Adrenal gland (tissue), 9 donors: ENCODE measurements at regions not wholly inside any gene's neighbourhood (a gene's known extent, or its start where the extent isn't known, plus 50 kb on each side); places are given as distances from the start of the nearest gene placed in this dataset.

Source experiments
- DNase-seq, 7 donors: peaks; one replicate each; pipeline ENCODE4 v3.0.0-alpha.2; 2019 to 2020
- H3K27ac ChIP-seq, 5 donors: fragments of 200-600 bp; sonication (generic) in 4 of 5; 1 replicate in 3 of 5; 2 replicates in 2 of 5; pipeline versions ENCODE4 v1.5.1 to v1.8.0; 2016 to 2020; ENCODE audit warnings: mild to moderate bottlenecking in 1 of 5
- H3K27me3 ChIP-seq: fragments of 200-600 bp; 2 replicates; pipeline ENCODE4 v1.8.0; 2021
- H3K36me3 ChIP-seq, 2 donors: fragments of 200-600 bp; replicated peaks in 1 of 2; 1 replicate in 1 of 2; 2 replicates in 1 of 2; pipeline versions ENCODE4 v1.5.1 to v1.8.0; 2018 to 2022
- H3K4me1 ChIP-seq, 2 donors: fragments of 200-600 bp; replicated peaks in 1 of 2; 1 replicate in 1 of 2; 2 replicates in 1 of 2; pipeline versions ENCODE4 v1.5.1 to v1.8.0; 2018 to 2021
- H3K4me3 ChIP-seq, 4 donors: fragments of 200-600 bp; sonication (generic) in 3 of 4; one replicate each; pipeline ENCODE4 v1.5.1; 2016 to 2018
- H3K9me3 ChIP-seq, 3 donors: fragments of 200-600 bp; sonication (generic) in 1 of 3; replicated peaks in 1 of 3; 1 replicate in 2 of 3; 2 replicates in 1 of 3; pipeline versions ENCODE4 v1.5.1 to v1.8.0; 2016 to 2021
- POLR2A ChIP-seq, 2 donors: fragments of 450-650 bp; IDR thresholded peaks; one replicate each; pipeline ENCODE4 v1.6.1; 2017; ENCODE audit warnings: antibody characterized with exemption in 2 of 2, mild to moderate bottlenecking in 2 of 2, moderate library complexity in 1 of 2
- WGBS, 4 donors: extraction: QIAGEN DNeasy Blood & Tissue Kit in 2 of 4; methylation state at CpG; one replicate each; pipeline versions ENCODE4 v1.1.5 to v1.1.7; 2013 to 2017; 5-methylcytosine and 5-hydroxymethylcytosine counted together
- intact Hi-C, 2 donors: fragments of 100-400 bp; cut with DNase I; formaldehyde crosslinking; loops; one replicate each; pipeline versions ENCODE4 v1.14.1 to v1.15.0; 2022 to 2023
- TF ChIP-seq, protein P1 (sequence below), 6 experiments: fragments of 450-650 bp in 4 of 6; fragments of 200-600 bp in 2 of 6; sonication (generic) in 1 of 6; IDR thresholded peaks; 1 replicate in 5 of 6; 2 replicates in 1 of 6; pipeline versions ENCODE4 v1.5.1 to v1.8.0; 2016 to 2021; ENCODE audit warnings: antibody characterized with exemption in 6 of 6, mild to moderate bottlenecking in 2 of 6, moderate library complexity in 1 of 6
- donor health status: healthy with polysubstance abuse.
- donor health status: Bipolar disorder and iron deficiency.
- donor health status: DM: yes; HTN: yes; CAD: no.
- donor health status: DM: no; HTN: no; CAD: no.
- donor health status: DM: no; HTN: no; CAD: no.

DNA sequence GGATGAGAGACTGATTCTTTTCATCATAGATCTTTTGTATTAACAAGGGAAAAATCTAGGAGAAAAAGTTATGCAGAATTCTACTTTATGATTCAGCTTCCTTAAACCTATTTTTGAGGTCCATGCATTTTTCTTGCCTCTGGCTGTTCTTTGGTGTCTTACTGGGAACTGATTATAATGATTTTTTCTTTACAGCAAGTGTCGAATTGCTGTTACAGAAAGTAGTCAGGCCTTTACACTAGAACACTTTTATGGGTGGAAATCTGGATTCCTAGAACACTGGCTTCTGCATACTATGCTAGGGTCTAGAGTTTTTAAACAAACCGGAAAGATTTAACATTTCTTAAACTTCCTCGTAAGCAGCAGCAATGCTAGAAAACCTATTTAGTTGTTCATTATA, 302.6 kb downstream of the NUP35 start:
- Histone ChIP-seq H3K27ac (no peak overlapping the region), H3K9me3 (no peaks in the 10 kb centered on the region), H3K4me1 (no peaks in the 10 kb centered on the region), H3K36me3 (no peaks in the 10 kb centered on the region), H3K27me3 (no peaks in the 10 kb centered on the region), H3K4me3 (no peak overlapping the region)
- TF ChIP-seq, protein P1, sequence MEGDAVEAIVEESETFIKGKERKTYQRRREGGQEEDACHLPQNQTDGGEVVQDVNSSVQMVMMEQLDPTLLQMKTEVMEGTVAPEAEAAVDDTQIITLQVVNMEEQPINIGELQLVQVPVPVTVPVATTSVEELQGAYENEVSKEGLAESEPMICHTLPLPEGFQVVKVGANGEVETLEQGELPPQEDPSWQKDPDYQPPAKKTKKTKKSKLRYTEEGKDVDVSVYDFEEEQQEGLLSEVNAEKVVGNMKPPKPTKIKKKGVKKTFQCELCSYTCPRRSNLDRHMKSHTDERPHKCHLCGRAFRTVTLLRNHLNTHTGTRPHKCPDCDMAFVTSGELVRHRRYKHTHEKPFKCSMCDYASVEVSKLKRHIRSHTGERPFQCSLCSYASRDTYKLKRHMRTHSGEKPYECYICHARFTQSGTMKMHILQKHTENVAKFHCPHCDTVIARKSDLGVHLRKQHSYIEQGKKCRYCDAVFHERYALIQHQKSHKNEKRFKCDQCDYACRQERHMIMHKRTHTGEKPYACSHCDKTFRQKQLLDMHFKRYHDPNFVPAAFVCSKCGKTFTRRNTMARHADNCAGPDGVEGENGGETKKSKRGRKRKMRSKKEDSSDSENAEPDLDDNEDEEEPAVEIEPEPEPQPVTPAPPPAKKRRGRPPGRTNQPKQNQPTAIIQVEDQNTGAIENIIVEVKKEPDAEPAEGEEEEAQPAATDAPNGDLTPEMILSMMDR (IDR thresholded peaks at IDR 0.05): no peak
- no peak for DNase-seq
- intact Hi-C loops: no loop called here
- 73 to 81% (median 77%) methylated on average over 3 of the region's 3 CpGs for WGBS, 4 donors

DNA sequence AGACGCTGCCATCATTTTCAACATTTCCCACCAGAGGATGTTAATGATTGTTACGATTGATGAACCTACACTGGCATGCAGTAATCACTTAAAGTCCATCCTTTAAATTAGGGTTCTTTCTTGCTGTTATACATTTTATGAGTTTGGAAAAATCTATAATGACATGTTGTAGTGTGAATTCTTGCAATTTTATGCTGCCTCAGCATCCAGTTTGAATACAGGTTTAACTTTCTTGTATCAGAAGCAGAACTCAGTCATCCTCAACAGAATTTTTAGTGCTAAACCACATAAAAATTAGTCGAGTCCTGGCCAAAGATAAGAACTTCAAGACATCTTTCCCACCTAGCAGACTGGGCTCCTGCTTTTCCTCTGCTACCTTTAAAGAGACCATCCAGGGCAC, 303.3 kb downstream of the NUP35 start:
- Histone ChIP-seq H3K9me3 (no peaks in the 10 kb centered on the region), H3K4me1 (no peaks in the 10 kb centered on the region), H3K27me3 (no peaks in the 10 kb centered on the region), H3K4me3 (no peak overlapping the region), H3K36me3 (no peaks in the 10 kb centered on the region), H3K27ac (no peak overlapping the region)
- TF ChIP-seq, protein P1 (IDR thresholded peaks at IDR 0.05): no peak
- no peak for TF ChIP-seq POLR2A (IDR thresholded peaks at IDR 0.05)
- 71 to 79% (median 77%) methylated on average over 3 of the region's 3 CpGs for WGBS, 4 donors
- intact Hi-C loops: no loop called here
- no peak for DNase-seq

DNA sequence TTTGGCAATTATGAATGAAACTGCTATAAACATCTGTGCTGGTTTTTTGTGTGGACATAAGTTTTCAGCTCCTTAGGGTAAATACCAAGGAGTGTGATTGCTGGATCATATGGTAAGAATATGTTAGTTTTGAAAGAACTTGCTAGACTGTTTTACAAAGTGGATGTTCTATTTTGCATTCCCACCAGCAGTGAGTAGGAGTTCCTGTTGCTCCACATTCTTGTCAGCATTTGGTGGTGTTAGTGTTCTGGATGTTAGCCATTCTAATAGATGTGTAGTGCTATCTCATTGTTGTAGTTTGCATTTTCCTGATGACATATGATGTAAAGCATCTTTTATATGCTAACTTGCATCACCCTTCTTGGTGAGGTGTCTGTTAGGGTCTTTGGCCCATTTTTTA, 304.6 kb downstream of the NUP35 start:
- no peak for TF ChIP-seq POLR2A (IDR thresholded peaks at IDR 0.05)
- DNase-seq: no peak
- intact Hi-C loops: no loop called here
- H3K9me3 ChIP-seq: no peaks in the 10 kb centered on the region
- H3K36me3 ChIP-seq: no peaks in the 10 kb centered on the region
- no peaks in the 10 kb centered on the region for H3K27me3 ChIP-seq
- no peak overlapping the region for H3K27ac ChIP-seq
- no peaks in the 10 kb centered on the region for H3K4me1 ChIP-seq
- no peak overlapping the region for H3K4me3 ChIP-seq

DNA sequence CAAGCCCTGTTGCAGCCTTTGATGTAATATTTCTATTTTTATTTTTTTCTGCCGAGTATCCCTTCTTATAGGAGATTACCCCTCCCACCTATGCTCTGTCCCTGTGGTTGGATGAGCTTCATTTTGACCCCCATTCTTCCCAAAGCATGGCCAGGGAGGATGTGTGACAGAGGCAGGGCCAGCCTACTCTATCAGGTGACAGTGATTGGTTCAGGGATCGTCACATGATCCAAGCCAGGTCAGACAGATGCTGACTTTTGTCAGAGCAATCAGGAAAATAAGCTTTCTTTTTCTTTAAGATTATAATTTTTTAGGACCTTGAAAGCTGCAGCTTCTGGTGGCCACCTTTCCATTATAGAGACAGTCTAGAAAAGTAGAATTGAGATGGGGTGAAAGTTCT, 314.3 kb downstream of the NUP35 start:
- TF ChIP-seq, protein P1 (IDR thresholded peaks at IDR 0.05): no peak
- TF ChIP-seq POLR2A (IDR thresholded peaks at IDR 0.05): no peak
- Histone ChIP-seq H3K27me3 (no peaks in the 10 kb centered on the region), H3K4me1 (no peaks in the 10 kb centered on the region), H3K36me3 (no peaks in the 10 kb centered on the region), H3K27ac (no peak overlapping the region), H3K4me3 (no peak overlapping the region), H3K9me3 (no peaks in the 10 kb centered on the region)
- no peak for DNase-seq
- WGBS, 4 donors: 77 to 91% (median 85%) methylated on average over 2 of the region's 2 CpGs
- intact Hi-C loops: no loop called here

DNA sequence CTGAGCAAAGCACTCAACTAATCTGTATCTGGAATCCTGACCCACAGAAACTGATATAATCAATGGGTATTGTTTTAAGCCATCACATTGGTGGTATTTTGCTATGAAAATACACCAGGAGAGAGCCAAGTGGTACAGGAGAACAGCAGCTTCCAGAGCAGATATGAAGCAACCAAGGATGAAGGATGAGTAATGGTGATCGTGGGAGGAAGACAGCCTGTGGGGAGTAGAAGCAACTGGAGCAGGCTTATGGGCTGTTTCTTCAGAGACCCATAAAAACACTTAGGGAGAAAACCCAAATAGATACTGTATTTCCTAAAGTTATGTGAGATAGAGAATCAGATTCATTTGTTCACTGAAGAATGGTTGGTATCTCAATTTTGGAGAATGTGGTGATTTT, 330.8 kb downstream of the NUP35 start:
- no peak for TF ChIP-seq POLR2A (IDR thresholded peaks at IDR 0.05)
- TF ChIP-seq, protein P1 (IDR thresholded peaks at IDR 0.05): no peak
- Histone ChIP-seq H3K36me3 (no peaks in the 10 kb centered on the region), H3K27ac (no peak overlapping the region), H3K4me3 (no peak overlapping the region), H3K9me3 (no peaks in the 10 kb centered on the region), H3K4me1 (no peaks in the 10 kb centered on the region), H3K27me3 (no peaks in the 10 kb centered on the region)
- intact Hi-C loops: no loop called here
- 51 to 79% (median 63%) methylated on average over 1 of the region's 1 CpG for WGBS, 4 donors
- DNase-seq: no peak
